ENCODE measurements at regions not wholly inside any gene's neighbourhood (a gene's known extent, or its start where the extent isn't known, plus 50 kb on each side); places are given as distances from the start of the nearest gene placed in this dataset.

GRCh38 chr2:39875182-39875913 is 96.3 kb upstream of the THUMPD2 start:
- no peak overlapping the region for H3K9ac ChIP-seq (replicated peaks in 1 of 4; ENCODE audit: extremely low read depth in 1 of 4, low read depth in 3 of 4, low read length in 3 of 4)
- no peak overlapping the region for H3K23ac ChIP-seq (ENCODE audit: insufficient read length)
- ChIA-PET CTCF (ENCODE audit: partially characterized antibody) (no interaction called here), POLR2A (ENCODE audit: partially characterized antibody) (no interaction called here)
- no peak overlapping the region for H4K5ac ChIP-seq (ENCODE audit: insufficient read length, low read depth, low read length)
- H3K79me1 ChIP-seq (ENCODE audit: low read depth, low read length), result no peaks in the 10 kb centered on the region
- H2BK15ac ChIP-seq (ENCODE audit: low read length), result no peak overlapping the region
- FAIRE-seq, result no peak
- H2AFZ ChIP-seq (ENCODE audit: low read length), result no peak overlapping the region
- no peak overlapping the region for H3K4ac ChIP-seq (replicated peaks; ENCODE audit: insufficient read length, low read depth, low read length)
- H3K18ac ChIP-seq (ENCODE audit: extremely low read depth, low read length), result no peak overlapping the region
- no peak overlapping the region for H4K91ac ChIP-seq (replicated peaks; ENCODE audit: insufficient read length, low read length)
- no peak overlapping the region for H3K4me2 ChIP-seq (ENCODE audit: insufficient read depth in 1 of 2, low read depth in 2 of 2, low read length in 2 of 2)
- H3K9me3 ChIP-seq (ENCODE audit: insufficient read depth in 2 of 2, low read depth in 1 of 2, low read length in 1 of 2), result no peaks in the 10 kb centered on the region
- no peak overlapping the region for H3K14ac ChIP-seq (ENCODE audit: insufficient read length)
- DNase-seq (ENCODE audit: low read depth in 1 of 2, low spot score in 2 of 2), result no peak
- no peaks in the 10 kb centered on the region for H3K27me3 ChIP-seq (replicated peaks in 1 of 4; ENCODE audit: control insufficient read depth in 3 of 4, extremely low read depth in 1 of 4, insufficient read depth in 3 of 4, low read length in 3 of 4)
- H4K20me1 ChIP-seq (replicated peaks in 1 of 2; ENCODE audit: control insufficient read depth in 1 of 2, insufficient read depth in 2 of 2, low read length in 2 of 2), result no peaks in the 10 kb centered on the region
- no peak overlapping the region for H3K56ac ChIP-seq (replicated peaks; ENCODE audit: insufficient read length, low read depth, low read length)
- H2BK12ac ChIP-seq (ENCODE audit: low read depth, low read length), result no peak overlapping the region
- no peak for TF ChIP-seq NANOG (IDR thresholded peaks at IDR 0.05; ENCODE audit: insufficient read depth, low read depth, low read length, poor library complexity, severe bottlenecking)
- no peak for TF ChIP-seq CEBPB (IDR thresholded peaks at IDR 0.05; ENCODE audit: low read depth, low read length)
- no peak overlapping the region for H2BK5ac ChIP-seq (ENCODE audit: low read depth, low read length)
- no peak overlapping the region for H3K27ac ChIP-seq (ENCODE audit: low read depth, low read length)
- no peak overlapping the region for H2BK20ac ChIP-seq (ENCODE audit: low read length)
- no peak overlapping the region for H2BK120ac ChIP-seq (replicated peaks; ENCODE audit: low read depth, low read length)
- H3K36me3 ChIP-seq (ENCODE audit: control insufficient read depth in 2 of 4, insufficient read depth in 4 of 4, low read length in 3 of 4), result no peaks in the 10 kb centered on the region
- WGBS, 2 experiments (ENCODE audit: extremely low coverage in 1 of 2, insufficient coverage in 1 of 2, insufficient read length in 1 of 2, insufficient replicate concordance in 2 of 2, low coverage in 1 of 2, low lambda C conversion rate in 2 of 2, missing lambda C conversion rate in 1 of 2), result 91% methylated on average over 5 of the region's 5 CpGs; no CpG with 5 or more reads in 1 of the 2 experiments
- no peak overlapping the region for H3K4me3 ChIP-seq (ENCODE audit: extremely low read depth in 1 of 4, insufficient read depth in 2 of 4, low read depth in 3 of 4, low read length in 4 of 4)
- no peak overlapping the region for H2AK5ac ChIP-seq (ENCODE audit: low read depth, low read length)
- no peaks in the 10 kb centered on the region for H3K23me2 ChIP-seq (ENCODE audit: low read depth, low read length)
- no peak overlapping the region for H4K8ac ChIP-seq (ENCODE audit: extremely low read depth, insufficient read depth, low read length)
- no peaks in the 10 kb centered on the region for H3K79me2 ChIP-seq (ENCODE audit: control insufficient read depth in 1 of 2, insufficient read depth in 2 of 2, low read length in 2 of 2)
- no peaks in the 10 kb centered on the region for H3K4me1 ChIP-seq (replicated peaks in 1 of 4; ENCODE audit: control insufficient read depth in 3 of 4, insufficient read depth in 4 of 4, low read length in 3 of 4)

Data from H1 (cell line).